IPS DF 6.9 (cell line): ENCODE measurements at regions not wholly inside any gene's neighbourhood (a gene's known extent, or its start where the extent isn't known, plus 50 kb on each side); places are given as distances from the start of the nearest gene placed in this dataset.
"Not testable (repeated sequence)": the region's sequence is repeated elsewhere in the genome, so short reads cannot be mapped to it uniquely, and the experiment has no call there.

ENCODE experiments used
- DNase-seq: peaks from one replicate; pipeline ENCODE4 v3.0.0-alpha.2; 2013; ENCODE audit warnings: low read depth, low spot score
- H3K27ac ChIP-seq: one replicate; pipeline ENCODE4 v1.5.1; 2013; ENCODE audit warnings: low read length, control low read depth
- H3K27me3 ChIP-seq: 2 replicates; pipeline ENCODE4 v1.6.1; 2013; ENCODE audit warnings: mild to moderate bottlenecking, low read length; ENCODE audit not compliant: control insufficient read depth, insufficient read depth
- H3K36me3 ChIP-seq: 2 replicates; pipeline ENCODE4 v1.6.1; 2013; ENCODE audit warnings: low read length; ENCODE audit not compliant: control insufficient read depth, insufficient read depth
- H3K4me1 ChIP-seq: 2 replicates; pipeline ENCODE4 v1.6.1; 2013; ENCODE audit warnings: low read length; ENCODE audit not compliant: control insufficient read depth, insufficient read depth
- H3K4me3 ChIP-seq: 2 replicates; pipeline ENCODE4 v1.5.1; 2013; ENCODE audit warnings: mild to moderate bottlenecking, low read length
- H3K9me3 ChIP-seq: 2 replicates; pipeline ENCODE4 v1.6.1; 2013; ENCODE audit warnings: low read length, inconsistent platforms; ENCODE audit not compliant: control insufficient read depth, insufficient read depth
- WGBS: extraction: QIAGEN DNeasy Blood & Tissue Kit; methylation state at CpG from one replicate; pipeline ENCODE4 v1.1.7; 2013; ENCODE audit warnings: mixed read lengths, missing lambda C conversion rate; ENCODE audit not compliant: insufficient read length, insufficient coverage; 5-methylcytosine and 5-hydroxymethylcytosine counted together

DNA sequence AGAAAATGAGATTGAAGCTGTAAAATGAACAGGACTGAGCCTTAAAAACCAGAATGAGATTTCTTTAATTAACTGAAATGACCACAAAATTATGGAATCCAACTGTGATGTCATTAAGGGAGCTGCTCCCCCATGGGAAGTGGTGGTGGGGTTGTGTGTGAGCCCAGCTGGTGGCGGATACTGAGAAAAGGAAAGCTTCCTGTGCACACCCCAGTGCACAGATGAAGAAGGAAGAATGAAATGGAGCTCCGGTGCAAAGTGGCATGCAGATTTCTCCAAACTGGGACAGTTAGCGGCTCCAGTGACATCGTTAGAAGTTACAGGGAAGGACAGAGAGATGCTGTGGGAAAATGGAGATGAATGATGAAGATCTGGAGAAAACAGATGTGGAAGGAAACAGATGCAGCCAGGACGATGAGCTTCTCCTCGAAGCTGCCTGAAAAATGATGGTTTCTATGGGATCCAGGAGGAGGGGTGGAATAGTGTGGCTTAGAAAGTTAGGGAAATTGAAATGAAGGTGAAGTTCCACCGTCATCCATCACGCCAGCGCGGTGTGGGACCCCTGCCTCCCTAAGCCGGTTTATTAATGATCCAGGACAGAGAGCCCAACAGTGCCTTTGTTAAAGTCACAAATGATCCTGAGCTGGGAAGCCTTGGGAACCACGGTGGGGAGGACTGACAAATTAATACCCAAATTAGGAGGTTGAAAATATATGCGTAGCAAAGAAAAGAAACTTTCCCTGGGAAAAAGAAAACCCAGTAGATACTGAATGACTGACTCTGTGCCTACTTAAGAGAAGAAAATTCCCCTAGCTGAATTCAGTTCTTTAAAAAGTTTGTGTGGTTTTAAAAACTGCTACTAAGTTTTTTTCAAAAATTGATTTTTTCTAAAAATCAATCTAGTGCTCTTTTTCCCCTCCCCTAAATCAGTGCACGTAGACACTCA, 77.2 kb downstream of the TSN start:
- no peak for DNase-seq
- no peaks in the 10 kb centered on the region for H3K4me1 ChIP-seq
- no CpG with 5 or more reads among the region's 14 CpGs for whole genome bisulfite sequencing
- H3K9me3 ChIP-seq: no peaks in the 10 kb centered on the region; the same call in 1 of the 2 replicates
- no peaks in the 10 kb centered on the region for H3K27me3 ChIP-seq
- H3K4me3 ChIP-seq: no peak overlapping the region
- no peaks in the 10 kb centered on the region for H3K36me3 ChIP-seq
- H3K27ac ChIP-seq: no peak overlapping the region

DNA sequence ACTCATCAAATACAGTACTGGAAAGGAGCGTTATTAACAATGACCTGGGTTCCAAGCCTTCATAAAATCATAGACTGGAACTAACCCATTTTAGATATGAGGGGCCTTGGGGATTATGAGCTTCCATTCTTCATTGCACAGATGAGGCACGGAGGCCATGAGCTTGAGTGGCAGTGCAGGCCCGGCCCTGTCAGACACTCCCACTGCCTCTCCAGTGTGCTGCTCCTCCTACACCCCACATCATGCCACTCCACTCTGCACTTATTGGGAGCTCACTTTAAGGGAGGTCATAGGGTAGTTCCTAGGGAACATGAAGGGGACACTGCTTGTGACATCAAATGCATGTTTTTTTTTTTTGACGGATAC, 77.9 kb downstream of the TSN start:
- Histone ChIP-seq H3K4me3 (no peak overlapping the region), H3K27me3 (no peaks in the 10 kb centered on the region), H3K9me3 (no peaks in the 10 kb centered on the region; the same call in 1 of the 2 replicates), H3K36me3 (no peaks in the 10 kb centered on the region), H3K27ac (no peak overlapping the region), H3K4me1 (no peaks in the 10 kb centered on the region)
- no CpG with 5 or more reads among the region's 4 CpGs for WGBS
- DNase-seq: no peak

GRCh38 chr2:121836611-121837010, 81.2 kb downstream of the TSN start:
- H3K27me3 ChIP-seq: no peaks in the 10 kb centered on the region
- no peak for DNase-seq
- no peak overlapping the region for H3K27ac ChIP-seq
- no peaks in the 10 kb centered on the region; the same call in 1 of the 2 replicates for H3K9me3 ChIP-seq
- no peak overlapping the region for H3K4me3 ChIP-seq
- WGBS: no CpG with 5 or more reads among the region's 10 CpGs
- no peaks in the 10 kb centered on the region for H3K4me1 ChIP-seq
- H3K36me3 ChIP-seq: no peaks in the 10 kb centered on the region

DNA sequence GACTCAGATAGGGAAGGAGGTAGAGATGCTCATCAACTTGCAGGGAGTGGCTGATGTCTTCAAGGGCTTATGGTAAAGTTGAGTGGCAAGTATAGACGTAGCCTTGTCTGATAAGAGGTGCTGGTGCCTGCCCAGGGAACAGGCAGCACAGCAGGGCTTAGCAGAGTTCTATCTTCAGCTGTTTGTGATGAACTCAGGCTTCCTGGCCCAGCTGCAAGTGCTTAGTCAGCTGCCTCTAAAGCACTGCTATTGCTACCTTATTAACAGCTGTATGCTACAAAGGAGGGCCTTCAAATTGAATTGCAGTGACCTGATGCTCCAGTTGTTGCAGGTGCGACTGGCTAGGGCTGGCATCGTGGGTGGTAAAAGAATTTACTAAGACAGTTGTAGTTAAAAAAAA, 82.1 kb downstream of the TSN start:
- no peaks in the 10 kb centered on the region for H3K36me3 ChIP-seq

DNA sequence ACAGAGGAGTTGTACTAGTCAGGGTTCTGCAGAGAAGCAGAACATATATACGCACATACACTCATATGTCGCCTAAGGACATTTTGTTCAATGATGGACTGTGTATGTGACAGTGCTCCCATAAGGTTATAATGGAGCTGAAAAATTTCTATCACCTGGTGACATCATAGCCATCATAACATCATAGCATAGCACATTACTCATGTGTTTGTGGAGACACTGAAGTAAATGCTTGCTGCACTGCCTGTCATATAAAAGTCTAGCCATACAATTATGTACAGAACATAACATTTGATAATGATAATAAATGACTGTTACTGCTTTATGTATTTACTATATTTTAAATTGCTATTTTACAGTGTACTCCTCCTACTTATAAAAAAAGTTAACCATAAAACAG, 83.1 kb downstream of the TSN start:
- H3K36me3 ChIP-seq: no peaks in the 10 kb centered on the region
- H3K27me3 ChIP-seq: no peaks in the 10 kb centered on the region
- H3K4me1 ChIP-seq: no peaks in the 10 kb centered on the region
- DNase-seq: no peak
- H3K9me3 ChIP-seq: no peaks in the 10 kb centered on the region; the same call in 1 of the 2 replicates
- no peak overlapping the region for H3K4me3 ChIP-seq
- H3K27ac ChIP-seq: no peak overlapping the region
- WGBS: no CpG with 5 or more reads among the region's 2 CpGs

More for the DNA sequence above, 82.1 kb downstream of the TSN start:
- WGBS: no CpG with 5 or more reads among the region's 3 CpGs
- Histone ChIP-seq H3K27ac (no peak overlapping the region), H3K4me3 (no peak overlapping the region), H3K4me1 (no peaks in the 10 kb centered on the region), H3K27me3 (no peaks in the 10 kb centered on the region), H3K9me3 (no peaks in the 10 kb centered on the region; the same call in 1 of the 2 replicates)
- no peak for DNase-seq

DNA sequence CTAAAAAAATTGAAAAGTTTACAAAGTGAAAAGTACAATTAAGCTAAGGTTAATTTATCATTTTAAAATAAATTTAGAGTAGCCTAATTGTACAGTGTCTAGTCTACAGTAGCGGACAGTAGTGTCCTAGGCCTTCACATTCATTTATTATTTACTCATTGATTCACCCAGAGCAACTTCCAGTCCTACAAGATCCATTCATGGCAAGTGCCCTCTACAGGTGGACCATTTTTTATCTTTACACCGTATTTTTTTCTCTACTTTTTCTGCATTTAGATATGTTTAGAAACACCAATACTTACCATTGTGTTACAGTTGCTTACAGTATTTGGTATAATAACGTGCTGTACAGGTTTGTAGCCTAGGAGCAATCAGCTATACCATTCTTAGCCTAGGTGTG, 84.1 kb downstream of the TSN start:
- Histone ChIP-seq H3K27ac (no peak overlapping the region), H3K4me3 (no peak overlapping the region), H3K9me3 (no peaks in the 10 kb centered on the region; the same call in 1 of the 2 replicates), H3K36me3 (no peaks in the 10 kb centered on the region), H3K27me3 (no peaks in the 10 kb centered on the region), H3K4me1 (no peaks in the 10 kb centered on the region)
- no CpG with 5 or more reads among the region's 3 CpGs for WGBS
- no peak for DNase-seq

GRCh38 chr2:121849236-121849635, 93.8 kb downstream of the TSN start:
- no peaks in the 10 kb centered on the region for H3K27me3 ChIP-seq
- no peak overlapping the region for H3K27ac ChIP-seq
- WGBS: no CpG with 5 or more reads among the region's 2 CpGs
- no peak overlapping the region for H3K4me3 ChIP-seq
- no peaks in the 10 kb centered on the region for H3K36me3 ChIP-seq
- no peak for DNase-seq
- no peaks in the 10 kb centered on the region for H3K9me3 ChIP-seq
- H3K4me1 ChIP-seq: no peaks in the 10 kb centered on the region

GRCh38 chr2:121853149-121853548, 97.7 kb downstream of the TSN start:
- DNase-seq, H3K36me3 ChIP-seq, H3K27me3 ChIP-seq, H3K9me3 ChIP-seq, H3K4me3 ChIP-seq, H3K4me1 ChIP-seq, H3K27ac ChIP-seq: not testable (repeated sequence)
- no CpG with 5 or more reads among the region's 1 CpG for WGBS

GRCh38 chr2:121855510-121855909, 100.1 kb downstream of the TSN start:
- no peak overlapping the region for H3K27ac ChIP-seq
- no peaks in the 10 kb centered on the region for H3K36me3 ChIP-seq
- no peaks in the 10 kb centered on the region for H3K4me1 ChIP-seq
- no peaks in the 10 kb centered on the region for H3K27me3 ChIP-seq
- no peaks in the 10 kb centered on the region for H3K9me3 ChIP-seq
- DNase-seq: no peak
- WGBS: no CpG with 5 or more reads among the region's 4 CpGs
- H3K4me3 ChIP-seq: no peak overlapping the region

DNA sequence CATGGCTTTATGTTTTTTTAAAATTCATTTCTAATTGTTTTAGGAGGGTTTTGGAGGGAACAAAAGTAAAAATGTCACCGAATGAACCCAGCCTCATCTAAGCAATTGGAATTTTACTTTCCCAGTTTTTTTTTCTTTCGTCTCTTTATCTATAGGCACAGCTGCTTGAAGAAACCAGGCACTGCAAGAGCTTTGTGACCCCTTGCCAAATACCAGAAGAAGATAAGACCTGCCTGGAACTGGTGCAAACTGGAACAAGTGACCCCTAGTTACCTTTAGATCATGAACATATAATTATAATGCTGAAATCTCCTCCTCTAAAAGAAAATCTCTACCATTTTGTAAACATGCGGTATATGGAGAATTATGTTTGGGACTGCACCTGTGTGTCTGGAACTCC, 100.9 kb downstream of the TSN start:
- no CpG with 5 or more reads among the region's 3 CpGs for WGBS
- no peaks in the 10 kb centered on the region for H3K4me1 ChIP-seq
- H3K4me3 ChIP-seq: no peak overlapping the region
- H3K9me3 ChIP-seq: no peaks in the 10 kb centered on the region
- DNase-seq: no peak
- H3K27me3 ChIP-seq: no peaks in the 10 kb centered on the region
- no peak overlapping the region for H3K27ac ChIP-seq
- H3K36me3 ChIP-seq: no peaks in the 10 kb centered on the region

- H3K9me3 ChIP-seq: no peaks in the 10 kb centered on the region
- no peaks in the 10 kb centered on the region for H3K4me1 ChIP-seq
- no CpG with 5 or more reads among the region's 2 CpGs for WGBS
- H3K36me3 ChIP-seq: no peaks in the 10 kb centered on the region
- no peaks in the 10 kb centered on the region for H3K27me3 ChIP-seq
- no peak overlapping the region for H3K4me3 ChIP-seq
- no peak for DNase-seq
- H3K27ac ChIP-seq: no peak overlapping the region
These were observed 102.9 kb downstream of the TSN start for GRCh38 chr2:121858369-121858768.
